ENCODE measurements at regions not wholly inside any gene's neighbourhood (a gene's known extent, or its start where the extent isn't known, plus 50 kb on each side); places are given as distances from the start of the nearest gene placed in this dataset.

DNA sequence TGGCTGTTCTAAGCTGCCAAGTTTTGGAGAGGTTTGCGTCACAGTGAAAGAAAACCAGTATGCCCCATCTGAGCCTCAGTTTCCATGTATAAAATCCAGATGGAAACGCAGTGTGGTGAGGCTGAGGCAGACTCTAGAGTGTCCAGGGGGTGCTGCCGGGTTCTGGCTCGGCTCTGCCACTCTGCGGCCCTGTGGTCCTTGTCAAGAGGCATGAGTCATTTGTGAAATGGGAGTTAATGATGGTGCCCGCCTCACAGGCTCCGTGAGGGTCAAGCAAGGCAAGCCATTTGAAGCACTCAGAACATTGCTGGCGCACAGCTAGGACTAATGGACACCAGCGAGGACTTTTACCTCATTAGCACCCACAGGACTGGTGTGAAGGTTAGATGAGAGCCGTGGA is 214.3 kb downstream of the PTPRU start:
- TF ChIP-seq, protein P1, sequence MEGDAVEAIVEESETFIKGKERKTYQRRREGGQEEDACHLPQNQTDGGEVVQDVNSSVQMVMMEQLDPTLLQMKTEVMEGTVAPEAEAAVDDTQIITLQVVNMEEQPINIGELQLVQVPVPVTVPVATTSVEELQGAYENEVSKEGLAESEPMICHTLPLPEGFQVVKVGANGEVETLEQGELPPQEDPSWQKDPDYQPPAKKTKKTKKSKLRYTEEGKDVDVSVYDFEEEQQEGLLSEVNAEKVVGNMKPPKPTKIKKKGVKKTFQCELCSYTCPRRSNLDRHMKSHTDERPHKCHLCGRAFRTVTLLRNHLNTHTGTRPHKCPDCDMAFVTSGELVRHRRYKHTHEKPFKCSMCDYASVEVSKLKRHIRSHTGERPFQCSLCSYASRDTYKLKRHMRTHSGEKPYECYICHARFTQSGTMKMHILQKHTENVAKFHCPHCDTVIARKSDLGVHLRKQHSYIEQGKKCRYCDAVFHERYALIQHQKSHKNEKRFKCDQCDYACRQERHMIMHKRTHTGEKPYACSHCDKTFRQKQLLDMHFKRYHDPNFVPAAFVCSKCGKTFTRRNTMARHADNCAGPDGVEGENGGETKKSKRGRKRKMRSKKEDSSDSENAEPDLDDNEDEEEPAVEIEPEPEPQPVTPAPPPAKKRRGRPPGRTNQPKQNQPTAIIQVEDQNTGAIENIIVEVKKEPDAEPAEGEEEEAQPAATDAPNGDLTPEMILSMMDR (IDR thresholded peaks at IDR 0.05; ENCODE audit: low read depth, low read length) = no peak

DNA sequence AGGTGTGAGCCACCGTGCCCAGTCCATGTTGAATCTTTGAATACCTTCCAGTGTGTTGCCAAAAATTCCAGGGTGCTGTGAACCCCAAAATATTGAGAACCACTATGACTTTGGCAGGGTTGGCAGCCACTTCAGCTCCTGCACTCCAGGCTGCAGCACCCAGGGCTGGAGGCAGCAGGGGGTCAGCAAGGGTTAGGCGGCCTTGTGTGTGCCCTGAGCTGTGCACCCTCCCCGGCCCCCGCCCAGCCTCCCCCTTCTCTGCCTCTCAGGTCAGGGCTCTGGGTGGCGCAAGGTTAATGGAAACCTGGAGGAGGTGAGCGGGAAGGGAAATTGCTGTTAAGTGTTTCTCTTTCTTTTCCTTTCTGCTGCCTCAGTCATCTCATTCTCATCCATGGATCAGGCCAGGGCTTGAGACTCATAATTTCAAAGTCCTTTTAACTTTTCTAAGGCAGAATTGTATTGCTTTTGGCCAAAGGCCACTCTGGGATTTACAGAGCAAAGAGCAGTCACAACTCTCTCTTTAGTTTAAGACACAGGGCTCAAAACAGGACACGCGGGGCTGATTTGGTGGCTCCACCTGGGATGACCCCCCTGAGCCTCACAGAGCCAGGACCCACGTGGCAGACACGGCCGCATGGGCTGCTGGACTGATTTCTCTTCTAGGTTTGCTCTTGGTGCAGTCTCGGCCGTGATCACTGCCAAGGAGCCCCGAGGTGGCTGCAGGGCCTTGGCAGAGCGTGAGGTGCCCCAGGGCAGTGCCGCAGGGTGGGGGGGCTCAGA is 212.3 kb downstream of the PTPRU start:
- H3K4me3 ChIP-seq (ENCODE audit: low read depth, low read length) = no peak overlapping the region
- TF ChIP-seq, protein P1 (IDR thresholded peaks at IDR 0.05; ENCODE audit: low read depth, low read length) = no peak

More for the DNA sequence above, 214.3 kb downstream of the PTPRU start:
- H3K4me3 ChIP-seq (ENCODE audit: low read depth, low read length) = no peak overlapping the region

DNA sequence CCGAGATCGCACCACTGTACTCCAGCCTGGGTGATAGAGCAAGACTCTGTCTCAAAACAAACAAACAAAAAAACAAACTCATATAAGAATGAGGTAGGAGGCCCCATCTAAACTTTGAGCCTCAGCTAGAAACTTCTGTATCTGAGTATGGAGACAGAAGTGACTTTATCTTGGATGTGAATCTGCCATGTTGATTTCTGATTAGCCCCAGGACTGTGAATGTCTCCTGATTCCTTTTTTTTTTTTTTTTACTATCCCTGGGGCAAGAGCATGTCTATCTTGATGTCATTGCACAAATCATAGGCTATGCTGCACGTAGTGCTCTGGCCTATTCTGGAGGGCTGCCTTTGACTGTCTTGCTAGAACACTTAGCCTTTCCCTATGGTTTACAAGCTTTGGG is 211.0 kb downstream of the PTPRU start:
- TF ChIP-seq, protein P1 (IDR thresholded peaks at IDR 0.05; ENCODE audit: low read depth, low read length) = no peak
- no peak overlapping the region for H3K4me3 ChIP-seq (ENCODE audit: low read depth, low read length)

DNA sequence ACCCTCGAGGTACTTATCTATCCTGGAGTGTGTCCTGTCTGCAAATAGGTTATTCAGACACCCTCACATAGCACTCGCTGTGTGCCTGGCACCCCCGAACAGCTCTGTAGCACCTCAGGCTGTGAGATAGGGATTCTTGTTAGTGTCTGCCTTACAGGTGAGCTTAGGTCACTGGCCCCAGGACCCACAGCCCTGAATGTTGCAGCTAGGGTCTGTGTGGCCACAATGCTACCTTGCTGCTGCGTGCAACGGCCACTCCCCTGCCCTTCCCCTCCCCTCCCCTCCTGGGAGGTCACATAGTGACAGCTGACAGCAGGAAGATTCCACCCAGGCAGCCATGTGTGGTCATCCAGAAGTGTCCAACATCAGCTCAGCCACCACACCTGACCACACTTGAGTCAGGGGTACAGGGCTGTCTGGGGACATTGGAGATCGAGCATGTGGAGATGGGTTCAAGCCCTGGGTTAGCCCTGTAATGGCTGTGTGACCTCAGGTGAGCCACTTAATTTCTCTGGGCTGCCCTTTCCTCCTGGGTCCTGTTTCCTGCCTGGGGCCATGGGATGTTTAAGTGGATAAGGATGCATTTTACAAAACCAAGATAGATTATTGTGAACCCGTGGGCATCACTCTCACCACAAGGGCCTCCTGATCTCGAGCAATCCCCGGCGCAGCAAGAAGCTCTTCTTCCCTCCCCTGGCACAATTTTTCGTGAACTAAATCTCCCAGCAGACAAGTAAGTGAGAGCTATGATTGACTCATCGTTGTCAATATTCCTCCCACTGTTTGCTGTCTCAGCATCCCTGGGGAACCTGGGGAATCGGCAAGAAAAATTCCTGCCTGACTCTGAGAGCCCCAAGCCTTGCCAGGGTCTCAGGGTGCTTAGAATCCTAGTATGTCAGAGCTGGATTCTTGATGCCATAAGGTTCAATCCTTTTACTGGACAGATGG is 208.7 kb downstream of the PTPRU start:
- no peak overlapping the region for H3K4me3 ChIP-seq (ENCODE audit: low read depth, low read length)
- TF ChIP-seq, protein P1 (IDR thresholded peaks at IDR 0.05; ENCODE audit: low read depth, low read length) = no peak

DNA sequence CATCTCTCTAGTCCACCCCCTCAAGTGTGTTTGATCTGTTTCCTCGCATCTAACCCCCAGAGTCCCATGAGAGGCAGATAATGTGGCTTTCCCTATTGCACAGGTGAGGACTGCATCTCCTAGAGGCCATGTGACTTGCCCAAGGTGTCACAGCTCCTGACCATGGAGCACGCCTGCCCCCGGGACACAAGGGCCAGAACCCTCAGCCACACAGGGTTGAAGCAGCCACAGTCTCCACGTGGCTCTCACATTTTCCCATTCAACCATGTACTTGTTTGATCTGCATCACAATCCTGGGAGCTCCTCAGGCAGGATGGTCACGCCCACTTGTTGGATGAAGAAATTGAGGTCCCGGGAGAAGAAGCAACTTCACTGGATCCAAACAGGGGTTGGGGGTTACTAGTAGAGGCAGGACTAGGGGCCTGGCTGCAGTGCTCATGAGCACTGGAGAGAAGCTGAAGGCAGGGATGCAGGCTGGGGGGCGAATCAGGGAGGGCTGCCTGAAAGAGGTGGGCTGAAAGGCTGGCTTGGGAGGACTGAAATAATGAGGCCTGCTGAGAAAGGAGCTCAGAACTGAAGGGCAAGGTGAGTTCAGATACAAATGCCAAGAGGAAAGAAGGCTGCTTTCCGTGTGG is 207.9 kb downstream of the PTPRU start:
- TF ChIP-seq, protein P1 (IDR thresholded peaks at IDR 0.05; ENCODE audit: low read depth, low read length) = no peak

DNA sequence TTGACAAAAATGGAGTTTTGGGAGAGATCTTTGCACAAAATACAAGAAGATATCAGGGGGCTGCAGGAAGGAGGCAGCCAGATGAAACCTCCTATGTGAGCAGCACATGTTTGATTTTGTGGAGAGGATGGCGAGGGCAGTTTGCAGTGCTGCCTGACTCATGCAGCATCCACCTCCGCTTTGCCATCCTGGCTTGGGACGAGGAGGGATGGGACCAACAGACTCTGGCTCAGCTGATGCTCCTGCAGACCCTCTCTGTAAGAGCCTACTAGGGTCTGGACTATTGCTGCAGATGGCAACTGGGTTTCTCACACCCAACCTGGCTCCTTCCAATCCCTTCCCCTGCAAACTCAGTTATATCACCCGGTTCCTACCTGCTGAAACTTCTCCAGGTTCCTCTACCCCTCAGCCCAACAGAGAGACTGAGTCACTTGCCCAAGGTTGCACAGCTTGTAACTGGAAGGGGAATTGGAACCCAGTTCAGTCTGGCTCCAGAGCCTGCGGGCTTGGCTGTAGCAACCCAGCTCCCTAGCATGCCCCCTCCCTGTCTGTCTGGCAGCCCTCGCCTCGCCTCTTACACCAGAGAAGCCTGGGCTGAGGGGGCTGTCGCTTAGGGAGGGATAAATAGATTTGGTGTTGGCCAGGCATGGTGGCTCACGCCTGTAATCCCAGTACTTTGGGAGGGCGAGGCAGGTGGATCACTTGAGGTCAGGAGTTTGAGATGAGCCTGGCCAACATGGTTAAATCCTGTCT is 205.8 kb downstream of the PTPRU start:
- TF ChIP-seq, protein P1 (IDR thresholded peaks at IDR 0.05; ENCODE audit: low read depth, low read length) = no peak
- no peak overlapping the region for H3K4me3 ChIP-seq (ENCODE audit: low read depth, low read length)

More for the DNA sequence above, 207.9 kb downstream of the PTPRU start:
- no peak overlapping the region for H3K4me3 ChIP-seq (ENCODE audit: low read depth, low read length)

Measured in WI38 (cell line).